Body of pancreas (tissue), 4 donors: ENCODE measurements at regions not wholly inside any gene's neighbourhood (a gene's known extent, or its start where the extent isn't known, plus 50 kb on each side); places are given as distances from the start of the nearest gene placed in this dataset.
"Not testable (repeated sequence)": the region's sequence is repeated elsewhere in the genome, so short reads cannot be mapped to it uniquely, and the experiment has no call there.

Source experiments
- CTCF ChIP-seq, 7 experiments: fragments of 450-650 bp in 4 of 7; fragments of 200-600 bp in 3 of 7; sonication (generic) in 3 of 7; IDR thresholded peaks; one replicate each; pipeline ENCODE4 v1.5.1; 2016 to 2019; ENCODE audit warnings: antibody characterized with exemption in 7 of 7
- POLR2A ChIP-seq, 3 donors: fragments of 450-650 bp; IDR thresholded peaks; one replicate each; pipeline ENCODE4 v1.6.1; 2016; ENCODE audit warnings: antibody characterized with exemption in 3 of 3, mild to moderate bottlenecking in 2 of 3

GRCh38 chr1:120311930-120312329, 102.9 kb upstream of the NBPF8 start:
- TF ChIP-seq CTCF, POLR2A (IDR thresholded peaks at IDR 0.05): not testable (repeated sequence)
